Suprapubic skin (tissue), 4 donors: ENCODE measurements at regions not wholly inside any gene's neighbourhood (a gene's known extent, or its start where the extent isn't known, plus 50 kb on each side); places are given as distances from the start of the nearest gene placed in this dataset.

Experiments
- DNase-seq, 2 donors: peaks; one replicate each; pipeline ENCODE4 v3.0.0-alpha.2; 2019; ENCODE audit warnings: low spot score in 2 of 2
- H3K27ac ChIP-seq: fragments of 200-600 bp; sonication (generic); one replicate; pipeline ENCODE4 v1.5.1; 2019
- H3K27me3 ChIP-seq: fragments of 200-600 bp; sonication (generic); one replicate; pipeline ENCODE4 v1.5.1; 2019
- H3K36me3 ChIP-seq: fragments of 200-600 bp; sonication (generic); one replicate; pipeline ENCODE4 v1.5.1; 2019
- H3K4me1 ChIP-seq: fragments of 200-600 bp; sonication (generic); one replicate; pipeline ENCODE4 v1.5.1; 2019
- H3K4me3 ChIP-seq: fragments of 200-600 bp; sonication (generic); one replicate; pipeline ENCODE4 v1.5.1; 2019; ENCODE audit warnings: mild to moderate bottlenecking
- H3K9me3 ChIP-seq: fragments of 200-600 bp; sonication (generic); one replicate; pipeline ENCODE4 v1.5.1; 2019
- CTCF ChIP-seq, 2 donors: fragments of 200-600 bp in 1 of 2; fragments of 450-650 bp in 1 of 2; sonication (generic) in 1 of 2; IDR thresholded peaks; one replicate each; pipeline ENCODE4 v1.5.1; 2016 to 2019; ENCODE audit warnings: antibody characterized with exemption in 2 of 2, mild to moderate bottlenecking in 1 of 2, moderate library complexity in 1 of 2
- EP300 ChIP-seq: sonication (generic); formaldehyde crosslinking; IDR thresholded peaks from one replicate; pipeline ENCODE4 v1.6.1; 2017; ENCODE audit warnings: antibody characterized with exemption
- POLR2A ChIP-seq, 2 donors: fragments of 450-650 bp; IDR thresholded peaks; one replicate each; pipeline ENCODE4 v1.6.1; 2017; ENCODE audit warnings: antibody characterized with exemption in 2 of 2, mild to moderate bottlenecking in 2 of 2, moderate library complexity in 2 of 2
- POLR2AphosphoS5 ChIP-seq, 3 donors: sonication (generic); formaldehyde crosslinking; IDR thresholded peaks; one replicate each; pipeline ENCODE4 v1.6.1; 2017; ENCODE audit warnings: antibody characterized with exemption in 3 of 3
- WGBS: methylation state at CpG from one replicate; pipeline ENCODE4 v1.1.5; 2018; 5-methylcytosine and 5-hydroxymethylcytosine counted together

GRCh38 chr20:11054266-11054993 lies 380.6 kb upstream of the JAG1 start:
- DNase-seq: no peak
- H3K4me3 ChIP-seq: no peak overlapping the region
- no peaks in the 10 kb centered on the region for H3K9me3 ChIP-seq
- no peaks in the 10 kb centered on the region for H3K4me1 ChIP-seq
- TF ChIP-seq CTCF (IDR thresholded peaks at IDR 0.05) (no peak), POLR2A (IDR thresholded peaks at IDR 0.05) (no peak), EP300 (no peak)
- no peaks in the 10 kb centered on the region for H3K36me3 ChIP-seq
- WGBS: 89% methylated on average over 8 of the region's 8 CpGs
- no peak overlapping the region for H3K27ac ChIP-seq
- H3K27me3 ChIP-seq: no peaks in the 10 kb centered on the region

- no peaks in the 10 kb centered on the region for H3K4me1 ChIP-seq
- no peak for DNase-seq
- H3K27ac ChIP-seq: no peak overlapping the region
- no peak overlapping the region for H3K4me3 ChIP-seq
- no peak for TF ChIP-seq EP300
- H3K27me3 ChIP-seq: no peaks in the 10 kb centered on the region
- H3K9me3 ChIP-seq: no peaks in the 10 kb centered on the region
- WGBS: 91% methylated on average over 5 of the region's 5 CpGs
- no peaks in the 10 kb centered on the region for H3K36me3 ChIP-seq
These were observed 382.6 kb upstream of the JAG1 start for GRCh38 chr20:11056414-11056813.

GRCh38 chr20:11057624-11058023 lies 383.8 kb upstream of the JAG1 start:
- Histone ChIP-seq H3K36me3 (no peaks in the 10 kb centered on the region), H3K27ac (no peak overlapping the region), H3K27me3 (no peaks in the 10 kb centered on the region), H3K9me3 (no peaks in the 10 kb centered on the region), H3K4me1 (no peaks in the 10 kb centered on the region), H3K4me3 (no peak overlapping the region)
- no peak for DNase-seq
- 71% methylated on average over 1 of the region's 1 CpG for WGBS
- TF ChIP-seq POLR2A (IDR thresholded peaks at IDR 0.05) (no peak), EP300 (no peak), POLR2AphosphoS5 (IDR thresholded peaks at IDR 0.05) (peak in 1 of 3 donors; percentile 33)

- H3K27ac ChIP-seq: no peak overlapping the region
- no peak for DNase-seq
- no peak overlapping the region for H3K4me3 ChIP-seq
- no peaks in the 10 kb centered on the region for H3K4me1 ChIP-seq
- H3K9me3 ChIP-seq: no peaks in the 10 kb centered on the region
- TF ChIP-seq POLR2AphosphoS5 (IDR thresholded peaks at IDR 0.05) (no peak), POLR2A (IDR thresholded peaks at IDR 0.05) (no peak), EP300 (no peak), CTCF (IDR thresholded peaks at IDR 0.05) (no peak)
- H3K36me3 ChIP-seq: no peaks in the 10 kb centered on the region
- no peaks in the 10 kb centered on the region for H3K27me3 ChIP-seq
- 84% methylated on average over 2 of the region's 2 CpGs for WGBS
These were observed 385.9 kb upstream of the JAG1 start for GRCh38 chr20:11059659-11060058.

- 73% methylated on average over 9 of the region's 9 CpGs for WGBS
- Histone ChIP-seq H3K27ac (no peak overlapping the region), H3K9me3 (no peaks in the 10 kb centered on the region), H3K4me3 (no peak overlapping the region), H3K4me1 (no peaks in the 10 kb centered on the region), H3K36me3 (no peaks in the 10 kb centered on the region), H3K27me3 (no peaks in the 10 kb centered on the region)
- no peak for TF ChIP-seq EP300
- no peak for TF ChIP-seq POLR2A (IDR thresholded peaks at IDR 0.05)
- no peak for TF ChIP-seq POLR2AphosphoS5 (IDR thresholded peaks at IDR 0.05)
- no peak for TF ChIP-seq CTCF (IDR thresholded peaks at IDR 0.05)
- no peak for DNase-seq
These were observed 386.8 kb upstream of the JAG1 start for GRCh38 chr20:11060423-11061185.

GRCh38 chr20:11063444-11063843 lies 389.6 kb upstream of the JAG1 start:
- Histone ChIP-seq H3K36me3 (no peaks in the 10 kb centered on the region), H3K4me1 (no peaks in the 10 kb centered on the region), H3K9me3 (no peaks in the 10 kb centered on the region), H3K4me3 (no peak overlapping the region), H3K27me3 (no peaks in the 10 kb centered on the region), H3K27ac (no peak overlapping the region)
- WGBS: 95% methylated on average over 3 of the region's 3 CpGs
- DNase-seq: no peak
- no peak for TF ChIP-seq EP300
- no peak for TF ChIP-seq POLR2AphosphoS5 (IDR thresholded peaks at IDR 0.05)
- TF ChIP-seq POLR2A (IDR thresholded peaks at IDR 0.05): no peak
- no peak for TF ChIP-seq CTCF (IDR thresholded peaks at IDR 0.05)
